Hippocampal formation (tissue), 2 donors: ENCODE measurements at regions not wholly inside any gene's neighbourhood (a gene's known extent, or its start where the extent isn't known, plus 50 kb on each side); places are given as distances from the start of the nearest gene placed in this dataset.

Source experiments
- DNase-seq, 2 donors: peaks; one replicate each; lab custom pipeline; 2025; lab: John Stamatoyannopoulos, UW

DNA sequence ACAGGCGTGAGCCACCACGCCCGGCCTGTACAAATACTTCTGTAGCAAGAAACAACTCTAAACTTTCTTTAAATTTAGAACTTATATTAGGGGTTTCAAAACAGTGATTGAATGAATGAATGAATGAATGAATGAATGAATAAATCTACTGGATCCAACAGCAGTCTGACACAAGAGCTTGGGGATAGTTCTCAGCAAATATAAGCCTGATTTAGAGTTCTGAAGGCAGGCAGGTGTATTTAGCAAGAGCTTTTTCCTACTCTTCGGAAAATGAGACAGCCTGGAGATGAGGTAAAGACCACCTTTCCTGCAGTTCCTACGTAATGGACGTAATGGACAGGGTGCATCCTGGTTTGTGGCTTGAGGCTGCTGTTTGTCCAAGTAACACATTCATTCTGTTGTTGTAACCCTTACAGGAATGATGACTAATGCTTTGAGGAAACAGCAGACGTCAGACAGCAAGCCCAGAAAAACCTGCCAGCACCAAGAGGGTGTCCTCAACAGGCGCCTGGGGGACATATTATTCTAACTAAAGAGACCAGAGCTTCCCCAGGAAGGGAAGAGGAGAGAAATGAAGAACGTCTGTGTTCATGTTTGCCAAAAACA is 277.4 kb upstream of the SOX5 start:
- no peak for DNase-seq

DNA sequence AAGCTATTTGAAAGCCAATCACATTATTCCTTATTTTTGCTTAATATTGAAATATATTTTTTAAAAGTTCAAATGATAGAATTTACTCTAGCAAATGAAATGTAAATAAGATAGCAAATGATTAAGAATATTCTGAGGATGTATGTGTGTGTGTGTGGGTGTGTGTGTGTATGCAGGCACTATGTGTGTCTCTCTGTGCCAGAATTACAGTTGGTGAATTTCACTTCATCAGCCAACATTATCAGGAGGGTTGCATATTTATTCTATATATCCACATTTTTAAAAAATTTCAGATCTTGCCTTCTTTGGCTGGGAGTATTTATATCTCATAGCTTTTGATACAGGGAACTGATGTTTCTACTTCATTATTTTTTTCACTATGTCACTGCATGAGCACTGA is 274.9 kb upstream of the SOX5 start:
- DNase-seq, result no peak

DNA sequence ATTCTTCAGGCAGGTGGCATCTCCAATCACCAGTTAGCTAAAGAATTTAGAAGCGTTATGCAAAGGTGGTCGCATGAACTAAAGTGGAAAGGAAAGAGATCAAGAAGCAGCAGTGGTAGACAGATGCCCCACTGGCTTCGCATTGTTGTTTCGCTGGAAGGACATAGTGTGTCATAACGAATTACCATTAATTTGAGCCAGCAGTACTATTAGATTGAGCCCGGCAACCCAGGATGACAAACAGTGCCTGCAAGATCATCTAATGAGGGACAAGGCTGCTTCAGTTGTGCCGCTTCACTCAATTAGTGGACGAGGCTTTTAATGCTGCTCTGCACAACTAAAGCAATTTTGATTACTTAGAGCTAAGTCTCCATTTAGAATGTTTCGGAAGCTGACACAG is 274.5 kb upstream of the SOX5 start:
- no peak for DNase-seq

DNA sequence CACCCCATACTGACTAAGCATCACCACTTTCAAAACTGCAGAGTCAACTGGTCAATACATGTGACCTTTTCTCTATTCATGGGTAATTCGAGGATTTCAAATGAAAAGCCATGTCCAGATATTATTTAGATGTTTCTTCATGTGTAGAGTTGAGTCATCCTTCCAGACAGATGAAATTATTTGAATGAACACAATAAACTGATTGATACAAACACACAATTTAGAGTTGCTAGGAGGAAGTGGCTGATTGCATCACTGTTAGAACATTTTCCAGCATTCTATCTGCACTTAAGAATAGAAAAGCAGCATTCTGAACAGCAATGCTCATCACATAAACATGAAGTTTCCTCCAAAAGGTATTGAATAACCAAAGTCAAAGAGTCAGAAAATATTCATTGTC is 273.5 kb upstream of the SOX5 start:
- no peak for DNase-seq

DNA sequence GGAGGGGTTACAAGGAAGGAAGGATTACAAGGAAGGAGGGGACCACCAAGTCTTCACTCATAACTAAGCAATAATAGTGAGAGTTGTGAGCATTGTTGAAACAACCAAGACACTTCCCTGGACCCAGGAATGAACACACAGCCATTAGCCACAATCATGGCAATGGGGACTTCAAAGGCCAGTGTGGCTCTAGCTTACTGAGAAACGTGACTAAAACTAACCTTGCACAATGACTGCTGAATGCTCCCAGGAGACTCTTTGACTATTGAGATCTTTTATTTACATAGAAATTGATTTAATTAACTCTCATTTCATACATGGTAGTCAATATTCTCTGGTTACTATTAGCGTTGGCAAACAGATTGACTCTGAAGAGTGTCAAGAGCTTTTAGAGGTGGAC is 263.0 kb upstream of the SOX5 start:
- no peak for DNase-seq

DNA sequence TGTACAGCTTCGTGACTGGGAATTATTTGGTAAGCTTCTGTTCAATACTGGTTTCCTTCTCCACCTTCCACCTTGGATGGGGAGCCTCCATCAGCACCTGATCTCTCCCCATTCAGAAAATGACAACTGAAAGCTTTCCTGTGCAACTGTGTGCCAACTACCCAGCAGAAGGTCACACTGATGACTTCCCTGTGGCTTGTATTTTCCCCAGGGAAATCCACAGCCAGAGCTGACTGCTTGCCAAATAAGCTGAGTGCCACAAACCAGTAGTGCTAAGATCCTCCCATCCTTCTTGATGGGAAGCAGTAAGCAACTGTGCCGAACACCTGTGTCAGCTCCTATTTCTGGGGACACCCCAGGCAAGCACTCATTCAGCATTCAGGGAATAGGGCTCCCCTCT is 257.2 kb upstream of the SOX5 start:
- no peak for DNase-seq

DNA sequence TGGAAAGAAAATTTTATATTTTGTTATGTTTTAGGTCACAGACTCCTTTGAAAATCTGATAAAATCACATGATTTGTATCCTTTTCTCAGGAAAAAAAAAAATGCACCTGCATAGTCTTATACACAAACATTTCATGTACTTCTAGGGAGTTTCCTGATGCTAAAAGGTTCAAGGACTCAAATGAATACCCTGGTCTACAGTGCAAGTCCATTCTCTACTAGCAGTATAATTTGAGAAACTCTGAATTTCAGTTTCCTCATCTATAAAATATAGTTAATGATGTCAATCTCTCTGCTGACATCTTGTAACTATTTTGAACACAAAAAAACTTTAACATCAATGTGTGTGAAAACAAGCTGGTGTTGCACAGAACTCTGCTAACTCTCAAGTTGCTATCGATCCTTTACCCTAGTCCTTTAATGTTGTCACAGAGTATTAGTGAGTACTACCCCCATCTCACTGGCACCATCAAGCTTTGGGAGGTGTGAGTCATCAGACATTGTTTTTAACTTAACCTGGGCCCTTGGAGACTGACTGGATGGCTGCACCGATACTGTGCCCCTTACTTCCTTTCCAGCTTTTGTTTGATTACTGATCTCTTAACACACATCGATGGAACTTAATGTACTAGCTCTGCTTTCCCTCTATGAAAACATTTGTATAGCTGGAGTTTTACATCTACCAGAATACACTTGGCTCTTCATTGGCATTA is 251.9 kb upstream of the SOX5 start:
- DNase-seq, result no peak

DNA sequence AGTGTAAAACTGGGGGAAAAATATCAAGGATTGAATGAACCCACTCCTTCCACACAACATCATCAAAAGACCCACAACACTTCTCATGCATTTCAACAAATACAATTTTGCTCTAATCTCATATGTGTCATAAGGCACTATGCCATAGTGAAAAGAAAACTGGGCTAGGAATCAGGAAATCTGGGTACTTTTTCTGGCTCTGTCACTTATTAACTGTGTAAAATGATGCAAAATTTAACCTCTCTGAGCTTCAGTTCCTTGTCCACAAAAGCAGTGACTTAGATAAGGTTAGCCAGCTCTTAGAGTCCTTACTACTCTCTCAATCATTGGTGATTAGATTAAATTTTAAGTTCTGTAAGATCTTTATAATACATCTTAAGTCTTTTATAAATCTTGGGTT is 250.5 kb upstream of the SOX5 start:
- DNase-seq, result no peak

DNA sequence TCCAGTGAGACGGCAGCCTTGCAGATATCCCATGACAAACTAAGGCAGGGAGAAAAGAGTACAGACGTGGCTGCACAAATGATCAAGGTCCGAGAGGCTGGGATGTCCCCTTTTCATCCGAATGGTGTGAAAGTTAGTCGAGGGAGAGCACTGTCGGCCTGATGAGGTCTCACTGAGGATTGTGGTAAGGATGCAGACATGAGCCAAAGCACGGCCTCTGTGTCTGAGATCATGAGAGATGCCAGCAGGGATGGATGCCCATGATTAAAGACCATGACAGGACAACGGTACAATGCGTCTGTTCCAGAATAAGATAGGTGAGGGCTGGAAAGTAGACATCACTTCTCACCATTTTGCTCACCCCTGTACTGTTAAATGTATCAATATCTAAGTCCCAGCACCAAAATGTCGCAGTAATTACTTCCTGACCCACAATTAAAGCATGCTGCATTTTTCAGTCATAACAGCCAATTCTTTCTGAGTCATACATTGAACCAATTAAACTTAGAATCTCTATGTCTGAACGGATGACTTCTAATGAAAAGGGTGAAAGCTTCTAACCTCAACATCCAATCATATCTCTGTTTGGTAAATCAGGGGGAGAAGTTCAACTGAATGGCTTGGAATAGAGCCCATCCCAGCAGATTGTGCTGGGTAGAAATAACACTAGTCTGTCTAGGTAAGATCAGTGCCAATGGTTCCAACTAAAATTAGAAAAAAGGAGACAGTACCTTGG is 249.6 kb upstream of the SOX5 start:
- no peak for DNase-seq

DNA sequence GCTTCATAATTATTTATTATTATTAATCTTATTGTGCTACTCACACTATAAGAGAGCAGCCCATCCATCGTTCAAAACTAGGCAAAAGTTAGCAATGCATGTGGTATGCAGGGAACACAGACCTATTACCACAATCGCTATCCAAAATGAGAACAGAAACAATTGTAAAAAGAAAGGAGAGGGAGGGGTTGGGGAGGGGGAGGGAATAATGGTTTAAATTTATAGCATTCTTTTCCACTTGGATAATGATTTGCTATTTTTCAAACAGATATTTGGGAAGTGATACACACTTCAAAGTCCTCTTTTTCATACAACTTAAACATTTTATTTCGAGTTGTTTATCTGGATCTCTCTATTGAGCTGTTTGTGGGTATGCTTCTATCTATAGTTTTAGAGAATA is 248.6 kb upstream of the SOX5 start:
- no peak for DNase-seq

DNA sequence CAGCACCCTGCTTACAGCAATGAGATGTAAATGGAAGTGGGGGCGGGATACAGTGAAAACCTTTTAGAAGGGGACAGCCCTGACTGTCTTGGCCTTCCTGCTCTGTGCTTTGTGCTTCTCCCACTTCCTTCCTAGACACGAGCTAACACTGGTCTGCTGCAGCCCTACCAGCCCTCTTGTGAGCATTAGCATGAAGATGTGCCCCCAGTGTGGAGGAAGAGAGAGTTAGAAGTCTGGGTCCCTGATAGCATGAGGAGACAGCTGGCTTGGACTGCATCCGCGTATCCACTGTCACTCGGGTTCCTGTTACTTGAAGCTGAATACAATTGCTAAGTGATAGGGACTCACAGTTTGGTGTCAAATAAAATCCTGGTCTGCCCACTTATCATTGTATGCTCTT is 248.1 kb upstream of the SOX5 start:
- DNase-seq, result no peak

DNA sequence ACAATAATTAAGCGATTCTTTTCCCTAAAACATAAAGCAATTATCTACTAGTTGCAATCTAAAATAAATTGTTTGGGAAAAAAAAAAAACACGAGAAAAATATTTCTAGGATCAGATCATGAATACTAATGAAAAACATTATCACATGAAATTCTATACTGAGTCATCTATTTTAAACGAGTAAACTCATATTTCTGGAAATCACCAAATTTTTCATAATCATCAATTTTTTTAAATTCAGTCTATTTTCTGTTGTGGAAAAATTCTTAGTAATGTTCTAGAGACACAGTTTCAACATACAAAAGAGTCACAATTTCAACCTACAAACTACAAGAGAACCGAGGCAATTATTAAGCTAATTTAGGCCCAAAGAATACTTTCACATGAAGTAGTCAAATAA is 245.6 kb upstream of the SOX5 start:
- DNase-seq, result no peak

DNA sequence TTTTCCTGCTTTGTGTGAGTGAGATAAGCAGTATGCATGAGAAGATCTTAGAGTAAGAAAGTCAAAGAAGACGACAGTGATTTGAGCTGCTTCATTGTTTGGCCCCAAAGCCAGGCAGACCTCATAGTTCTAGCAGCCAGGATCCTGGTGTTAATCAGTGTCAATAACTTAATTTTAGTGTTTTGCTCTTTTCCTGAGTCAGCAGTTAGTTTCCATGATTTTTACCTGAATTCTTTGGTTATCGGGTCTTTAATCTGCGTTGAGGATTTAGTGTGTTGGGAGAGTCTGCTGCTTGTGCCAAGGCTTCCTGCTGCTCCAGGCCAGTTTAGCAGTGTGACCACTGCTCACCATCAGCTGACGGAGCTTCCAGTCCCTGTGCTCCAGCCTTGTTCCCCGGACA is 241.6 kb upstream of the SOX5 start:
- no peak for DNase-seq

DNA sequence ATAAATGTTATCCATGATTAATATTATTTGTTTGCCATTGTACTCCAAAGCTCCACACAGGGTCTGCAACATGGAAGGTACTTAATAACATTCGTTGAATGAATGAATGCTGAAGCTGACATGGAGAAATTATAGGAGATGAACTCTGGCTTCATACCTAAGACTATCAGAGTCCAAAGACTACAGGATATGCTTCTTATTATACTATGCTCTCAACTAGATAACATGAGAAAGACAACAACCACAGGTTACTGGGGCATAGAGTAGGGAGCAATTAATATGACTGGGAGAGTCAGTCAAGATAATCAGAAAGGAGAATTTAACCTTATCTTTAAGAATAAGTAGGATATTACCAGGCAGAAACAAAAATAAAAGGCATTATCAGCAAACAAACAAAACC is 236.3 kb upstream of the SOX5 start:
- DNase-seq, result no peak

DNA sequence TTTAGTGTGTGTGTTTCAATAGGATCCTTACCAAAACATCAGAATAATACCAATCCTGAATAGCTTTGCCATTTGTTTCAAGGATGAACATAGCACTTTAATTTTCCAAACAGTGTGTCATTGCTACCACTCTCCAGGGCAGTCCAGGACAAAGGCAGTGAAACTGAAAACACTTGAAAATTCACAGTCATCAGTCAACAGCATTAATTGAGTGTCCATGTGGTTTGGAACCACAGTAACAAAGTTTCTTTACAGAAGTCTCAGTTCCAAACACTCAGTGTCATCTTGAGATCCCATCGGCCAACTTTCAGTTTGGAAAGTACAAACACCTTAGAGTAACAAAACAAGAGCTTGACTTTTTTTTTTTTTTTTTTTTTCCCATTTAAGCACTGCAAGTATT is 228.4 kb upstream of the SOX5 start:
- no peak for DNase-seq

DNA sequence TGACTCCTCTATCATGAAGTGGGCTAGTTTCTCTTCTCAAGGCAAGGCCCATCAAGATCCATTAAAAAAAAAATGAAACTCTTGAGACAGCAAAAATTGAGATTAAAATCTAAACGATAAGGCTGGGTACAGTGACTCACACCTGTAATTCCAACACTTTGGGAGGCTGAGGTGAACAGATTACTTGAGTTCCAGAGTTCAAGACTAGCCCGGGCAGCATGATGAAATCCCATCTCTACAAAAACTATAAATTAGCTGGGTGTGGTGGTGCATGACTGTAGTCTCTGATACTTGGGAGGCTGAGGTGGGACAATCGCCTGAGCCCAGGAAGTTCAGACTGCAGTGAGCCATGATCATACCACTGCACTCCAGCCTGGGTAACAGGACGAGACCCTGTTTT is 226.5 kb upstream of the SOX5 start:
- DNase-seq, result no peak

DNA sequence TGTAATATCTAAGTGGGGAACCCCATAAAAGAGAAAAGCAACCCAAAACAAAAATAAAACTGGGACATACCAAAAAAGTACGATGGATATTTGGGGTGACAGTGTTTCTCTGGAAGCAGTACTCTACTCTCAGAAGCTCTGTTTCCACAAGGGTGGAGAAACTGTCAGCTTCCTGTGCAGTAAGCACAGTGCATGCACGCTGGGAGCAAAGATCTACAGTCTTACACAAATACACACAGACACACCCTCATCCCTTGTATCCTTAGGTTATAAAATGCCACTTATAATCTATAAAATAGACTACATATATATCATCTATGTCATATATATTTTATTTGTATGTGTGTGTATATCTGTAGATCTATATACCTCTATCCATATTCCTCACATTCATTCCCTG is 225.8 kb upstream of the SOX5 start:
- no peak for DNase-seq

DNA sequence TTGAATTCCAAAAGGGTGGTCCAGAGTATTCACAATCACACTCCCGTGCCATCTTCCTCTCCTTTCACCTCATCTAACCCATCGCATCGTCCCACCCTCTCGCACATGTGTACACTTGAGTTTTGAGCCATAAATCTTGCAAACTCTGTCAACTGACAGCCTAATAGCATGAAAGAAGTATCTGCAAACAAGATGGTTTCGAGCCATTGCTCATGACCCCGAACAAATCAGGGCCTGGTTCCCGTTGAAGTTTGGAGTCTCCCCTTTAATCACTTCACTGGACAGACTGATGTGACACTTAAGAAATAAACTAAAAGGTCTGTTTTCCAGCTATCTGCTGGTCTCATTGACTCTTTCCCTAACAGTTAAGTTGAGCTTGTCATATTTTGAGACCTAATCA is 223.6 kb upstream of the SOX5 start:
- no peak for DNase-seq

DNA sequence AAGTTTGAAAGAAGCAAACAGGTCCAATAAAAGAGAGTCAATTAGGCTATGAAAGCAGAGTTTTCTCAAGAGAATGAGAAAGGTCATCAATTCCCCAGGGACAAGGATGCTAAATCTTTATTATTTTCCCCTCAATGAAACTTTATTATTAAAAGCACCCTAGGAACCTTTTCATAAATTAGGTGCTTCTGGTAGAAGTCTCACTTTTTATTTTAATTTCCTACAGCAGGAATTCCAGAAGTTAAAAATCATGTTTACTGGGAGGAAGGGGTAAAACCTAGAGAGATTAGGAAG is 223.2 kb upstream of the SOX5 start:
- no peak for DNase-seq

DNA sequence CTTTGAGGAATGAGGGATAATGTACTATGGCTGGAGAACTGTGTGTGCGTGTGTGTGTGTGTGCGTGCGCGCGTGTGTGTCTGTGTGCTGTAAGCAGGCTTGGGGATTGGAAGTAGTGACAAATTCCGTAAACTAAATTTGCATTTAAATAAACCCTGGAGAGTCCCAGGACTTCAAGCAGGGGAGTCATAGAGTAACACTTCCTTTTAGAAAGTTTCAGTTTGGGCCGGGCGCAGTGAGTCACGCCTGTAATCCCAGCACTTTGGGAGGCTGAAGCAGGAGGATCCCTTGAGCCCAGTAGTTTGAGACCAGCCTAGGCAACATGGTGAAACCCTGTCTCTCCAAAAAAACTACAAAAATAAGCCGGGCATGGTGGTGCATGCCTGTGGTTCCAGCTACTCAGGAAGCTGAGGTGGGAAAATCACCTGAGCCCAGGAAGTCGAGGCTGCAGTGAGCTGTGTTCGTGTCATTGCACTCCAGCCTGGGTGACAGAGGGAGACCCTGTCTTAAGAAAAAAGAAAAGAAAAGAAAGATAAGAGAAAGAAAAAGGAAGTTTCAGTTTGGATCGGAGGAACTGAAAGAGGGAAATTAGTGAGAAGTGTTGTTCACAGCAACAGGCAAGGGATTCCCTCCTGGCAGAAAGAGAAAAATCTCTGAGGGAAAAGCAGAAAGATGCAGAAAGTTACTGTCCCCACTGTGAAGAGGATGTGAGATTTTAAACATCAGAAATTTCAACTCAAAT is 222.7 kb upstream of the SOX5 start:
- DNase-seq, result no peak

DNA sequence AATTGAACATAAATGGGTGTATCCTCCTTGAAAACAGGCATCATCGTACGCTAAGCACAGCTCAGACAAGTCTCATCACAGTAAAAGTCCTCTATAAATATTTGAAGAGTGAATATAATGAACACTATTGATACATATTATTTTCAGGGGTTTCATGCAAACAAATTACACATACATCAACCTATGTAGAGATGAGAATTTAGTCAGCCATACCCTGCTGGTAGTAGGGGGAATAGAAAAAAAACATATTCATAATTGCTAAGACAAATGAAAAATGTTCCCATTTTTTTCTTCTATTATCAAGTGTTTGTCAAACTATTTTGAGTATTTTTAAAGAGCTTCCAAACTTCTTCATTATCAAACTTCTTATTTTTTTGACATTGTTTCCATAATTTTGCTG is 205.6 kb upstream of the SOX5 start:
- no peak for DNase-seq

DNA sequence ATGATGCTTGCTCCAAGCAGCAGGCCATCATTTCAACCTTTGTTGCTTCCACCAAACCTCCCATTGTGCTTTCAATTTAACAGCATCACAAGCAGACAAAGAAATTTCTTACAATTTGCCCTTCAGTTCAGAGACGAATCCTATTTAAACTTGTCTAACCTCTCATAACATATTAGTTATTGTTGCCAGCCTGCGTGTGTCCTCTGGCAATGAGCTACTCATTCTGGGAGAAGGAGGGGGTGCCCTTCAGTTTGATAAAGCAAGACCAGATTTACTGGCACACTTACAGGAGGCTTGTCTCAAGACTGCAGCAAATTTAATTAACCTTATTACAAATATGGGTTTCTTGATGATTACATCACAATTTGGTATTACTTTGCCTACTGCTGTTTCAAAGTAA is 203.6 kb upstream of the SOX5 start:
- no peak for DNase-seq

DNA sequence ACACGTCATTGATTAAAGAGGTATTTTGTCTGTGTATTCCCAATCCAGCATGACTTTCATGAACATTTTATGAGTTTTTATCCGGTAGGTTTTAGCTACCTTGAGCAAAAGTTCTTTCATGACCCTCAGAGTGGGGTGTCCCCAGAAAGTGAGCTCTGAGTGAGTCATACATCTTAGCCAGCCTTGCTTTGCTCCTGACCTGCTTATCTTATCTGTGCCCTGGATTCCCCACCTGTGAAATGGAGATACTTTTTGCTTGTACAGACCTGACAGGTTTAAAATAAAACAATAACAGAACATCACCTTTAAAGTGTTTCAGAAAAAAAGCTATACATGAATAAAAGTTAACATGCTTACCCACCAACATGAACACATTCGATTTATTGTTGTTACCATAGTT is 202.8 kb upstream of the SOX5 start:
- DNase-seq, result no peak
